ENCODE measurements at regions not wholly inside any gene's neighbourhood (a gene's known extent, or its start where the extent isn't known, plus 50 kb on each side); places are given as distances from the start of the nearest gene placed in this dataset.

- Histone ChIP-seq H4K20me1 (ENCODE audit: low read depth) (no peaks in the 10 kb centered on the region), H3K27ac (no peak overlapping the region), H3K9me3 (ENCODE audit: low read depth) (no peaks in the 10 kb centered on the region), H3K79me2 (ENCODE audit: low read depth) (no peaks in the 10 kb centered on the region), H3F3A (ENCODE audit: low read depth) (no peaks in the 10 kb centered on the region), H3K4me2 (no peak overlapping the region), H2AFZ (replicated peaks) (no peak overlapping the region), H3K36me3 (no peaks in the 10 kb centered on the region), H3K9ac (no peak overlapping the region), H3K27me3 (no peaks in the 10 kb centered on the region), H3K4me3 (no peak overlapping the region), H3K4me1 (peaks cover 22% of the 10 kb centered on the region)
- Mint-ChIP-seq H3K9me3 (peaks cover 10% of the 10 kb centered on the region), H3K4me3 (no peak overlapping the region), H3K4me1 (peaks cover 17% of the 10 kb centered on the region), H3K27me3 (ENCODE audit: insufficient read depth, low read depth) (no peaks in the 10 kb centered on the region), H3K27ac (no peak overlapping the region), H3K36me3 (peaks cover 1% of the 10 kb centered on the region)
- DNase-seq (ENCODE audit: low spot score) = no peak
- TF ChIP-seq EZH2 (IDR thresholded peaks at IDR 0.05) (no peak), EZH2phosphoT487 (IDR thresholded peaks at IDR 0.05) (no peak), CTCF (IDR thresholded peaks at IDR 0.05) (no peak)
These were observed 205.1 kb upstream of the SMLR1 start for GRCh38 chr6:130622142-130622541.

GRCh38 chr6:130624046-130624445, 203.2 kb upstream of the SMLR1 start:
- Mint-ChIP-seq H3K27ac (no peak overlapping the region), H3K4me3 (no peak overlapping the region), H3K27me3 (ENCODE audit: insufficient read depth, low read depth) (no peaks in the 10 kb centered on the region), H3K9me3 (peaks cover 10% of the 10 kb centered on the region), H3K36me3 (peaks cover 1% of the 10 kb centered on the region), H3K4me1 (peaks cover 12% of the 10 kb centered on the region)
- H3K27me3 ChIP-seq = no peaks in the 10 kb centered on the region
- TF ChIP-seq EZH2 (IDR thresholded peaks at IDR 0.05) = no peak
- TF ChIP-seq EZH2phosphoT487 (IDR thresholded peaks at IDR 0.05) = no peak
- no peak for TF ChIP-seq CTCF (IDR thresholded peaks at IDR 0.05)
- H3F3A ChIP-seq (ENCODE audit: low read depth) = no peaks in the 10 kb centered on the region
- no peaks in the 10 kb centered on the region for H3K36me3 ChIP-seq
- DNase-seq (ENCODE audit: low spot score) = no peak
- H3K79me2 ChIP-seq (ENCODE audit: low read depth) = no peaks in the 10 kb centered on the region
- H3K4me2 ChIP-seq = no peak overlapping the region
- no peak overlapping the region for H3K9ac ChIP-seq
- no peaks in the 10 kb centered on the region for H4K20me1 ChIP-seq (ENCODE audit: low read depth)
- H3K4me1 ChIP-seq = peaks cover 9% of the 10 kb centered on the region
- no peak overlapping the region for H3K4me3 ChIP-seq
- H3K27ac ChIP-seq = no peak overlapping the region
- H2AFZ ChIP-seq (replicated peaks) = no peak overlapping the region
- no peaks in the 10 kb centered on the region for H3K9me3 ChIP-seq (ENCODE audit: low read depth)

GRCh38 chr6:130625825-130626527, 201.2 kb upstream of the SMLR1 start:
- Histone ChIP-seq H2AFZ (replicated peaks) (no peak overlapping the region), H3K4me3 (no peak overlapping the region), H3K79me2 (ENCODE audit: low read depth) (no peaks in the 10 kb centered on the region), H4K20me1 (ENCODE audit: low read depth) (no peaks in the 10 kb centered on the region), H3K4me1 (peaks cover 7% of the 10 kb centered on the region), H3K27me3 (no peaks in the 10 kb centered on the region), H3K9ac (no peak overlapping the region), H3K9me3 (ENCODE audit: low read depth) (no peaks in the 10 kb centered on the region), H3K36me3 (no peaks in the 10 kb centered on the region), H3K27ac (no peak overlapping the region), H3K4me2 (no peak overlapping the region), H3F3A (ENCODE audit: low read depth) (no peaks in the 10 kb centered on the region)
- H3K4me3 Mint-ChIP-seq = no peak overlapping the region
- H3K36me3 Mint-ChIP-seq = peaks cover 1% of the 10 kb centered on the region
- H3K27me3 Mint-ChIP-seq (ENCODE audit: insufficient read depth, low read depth) = peaks cover 5% of the 10 kb centered on the region
- H3K9me3 Mint-ChIP-seq = peaks cover 10% of the 10 kb centered on the region
- TF ChIP-seq CTCF (IDR thresholded peaks at IDR 0.05) (no peak), EZH2phosphoT487 (IDR thresholded peaks at IDR 0.05) (no peak), EZH2 (IDR thresholded peaks at IDR 0.05) (no peak)
- no peak overlapping the region for H3K27ac Mint-ChIP-seq
- H3K4me1 Mint-ChIP-seq = peaks cover 10% of the 10 kb centered on the region
- no peak for DNase-seq (ENCODE audit: low spot score)
